Panc1 (cell line): ENCODE measurements at regions not wholly inside any gene's neighbourhood (a gene's known extent, or its start where the extent isn't known, plus 50 kb on each side); places are given as distances from the start of the nearest gene placed in this dataset.

Experiments used
- ATAC-seq: fragments of 200-7000 bp; cut with Tn5 transposase; 2 replicates; pipeline ENCODE4 v1.9.1; 2020; ENCODE audit warnings: mild to moderate bottlenecking, moderate library complexity
- BruUV-seq: library from RNA; stranded (reverse); fragments of 400-500 nt; replicated peaks from 2 replicates; lab custom pipeline; 2021; lab: Mats Ljungman, UMichigan
- CTCF ChIA-PET: fragments of 300-600 bp; sonication (Branson Sonifier 250); formaldehyde crosslinking; loops from one replicate; lab custom pipeline; 2022; ENCODE audit warnings: antibody characterized with exemption; lab: Charles Lee
- POLR2A ChIA-PET: fragments of 300-600 bp; sonication (Branson Sonifier 250); formaldehyde crosslinking; loops from one replicate; lab custom pipeline; 2022; ENCODE audit warnings: antibody characterized with exemption; lab: Charles Lee
- DNase-seq: peaks from one replicate; pipeline ENCODE4 v3.0.0-alpha.2; 2010; ENCODE audit warnings: low read depth, low spot score
- H3K27ac ChIP-seq: 2 replicates; pipeline ENCODE4 v1.5.1; 2011; ENCODE audit warnings: mild to moderate bottlenecking, low read length, inconsistent platforms
- H3K27me3 ChIP-seq: fragments of 200-500 bp; sonication (Bioruptor generic); 2 replicates; pipeline ENCODE4 v1.6.0; 2014; ENCODE audit warnings: low read length, inconsistent platforms; ENCODE audit not compliant: control insufficient read depth, insufficient read depth
- H3K36me3 ChIP-seq: fragments of 200-500 bp; sonication (Bioruptor generic); 2 replicates; pipeline ENCODE4 v1.5.1; 2014; ENCODE audit warnings: inconsistent platforms, mild to moderate bottlenecking, low read length, moderate library complexity; ENCODE audit not compliant: control insufficient read depth, insufficient read depth
- H3K4me1 ChIP-seq: 2 replicates; pipeline ENCODE4 v1.5.1; 2011; ENCODE audit warnings: inconsistent platforms, mild to moderate bottlenecking, low read length, moderate library complexity; ENCODE audit not compliant: control insufficient read depth, insufficient read depth
- H3K4me3 ChIP-seq, 2 experiments: 2 replicates each; pipeline ENCODE4 v1.5.1; 2011 to 2012; ENCODE audit warnings: low read depth in 2 of 2, low read length in 2 of 2, mild to moderate bottlenecking in 2 of 2, inconsistent platforms in 1 of 2, moderate library complexity in 1 of 2
- H3K9me3 ChIP-seq: fragments of 200-500 bp; sonication (Bioruptor generic); 2 replicates; pipeline ENCODE4 v1.5.1; 2014; ENCODE audit warnings: low read depth, mild to moderate bottlenecking, inconsistent platforms, low read length, moderate library complexity; ENCODE audit not compliant: control insufficient read depth, insufficient read depth
- CTCF ChIP-seq: fragments of 450-650 bp; IDR thresholded peaks from 2 replicates; pipeline ENCODE4 v1.5.1; 2017; ENCODE audit warnings: mild to moderate bottlenecking
- POLR2AphosphoS5 ChIP-seq: IDR thresholded peaks from 2 replicates; pipeline ENCODE4 v1.6.1; 2012; ENCODE audit warnings: mild to moderate bottlenecking, low read depth, low read length, moderate library complexity
- REST ChIP-seq, 2 experiments: IDR thresholded peaks; 2 replicates each; pipeline ENCODE4 v1.6.1; 2011 to 2012; ENCODE audit warnings: low read depth in 2 of 2, control low read depth in 1 of 2, low read length in 1 of 2, mild to moderate bottlenecking in 1 of 2, moderate library complexity in 1 of 2; ENCODE audit not compliant: insufficient read depth in 1 of 2
- SIN3A ChIP-seq: IDR thresholded peaks from 2 replicates; pipeline ENCODE4 v1.6.1; 2012; ENCODE audit warnings: low read depth, mild to moderate bottlenecking, low read length, moderate library complexity, borderline replicate concordance; ENCODE audit not compliant: insufficient read depth
- TCF7L2 ChIP-seq: IDR thresholded peaks from 2 replicates; pipeline ENCODE4 v1.6.1; 2011; ENCODE audit warnings: mild to moderate bottlenecking, low read depth, low read length, inconsistent platforms
- in situ Hi-C: cut with HindIII; loops from 2 replicates; pipeline ENCODE4 v1.10.0; 2016; ENCODE audit warnings: low sequenced_read_pairs, low pct_unique_long_range_greater_than_20kb
- intact Hi-C: fragments of 100-400 bp; cut with micrococcal nuclease; formaldehyde crosslinking; loops from one replicate; pipeline ENCODE4 v1.10.0; 2022; ENCODE audit not compliant: unreplicated experiment

GRCh38 chr4:177947607-177948006 is 505.4 kb upstream of the AGA start:
- H3K27ac ChIP-seq = no peak overlapping the region
- CTCF ChIA-PET = no interaction called here
- TF ChIP-seq SIN3A = no peak
- no peak for TF ChIP-seq REST (IDR thresholded peaks at IDR 0.05; ENCODE audit: insufficient read depth in 1 of 2, low read depth in 2 of 2, low read length in 1 of 2)
- TF ChIP-seq CTCF = no peak
- TF ChIP-seq POLR2AphosphoS5 = no peak
- no peak for TF ChIP-seq TCF7L2
- intact Hi-C loops = no loop called here
- POLR2A ChIA-PET = no interaction called here
- H3K4me1 ChIP-seq = no peaks in the 10 kb centered on the region
- ATAC-seq (no peak), DNase-seq (no peak)
- H3K27me3 ChIP-seq = no peaks in the 10 kb centered on the region
- BruUV-seq = no TSS peak
- in situ Hi-C loops = no loop called here
- H3K9me3 ChIP-seq = no peaks in the 10 kb centered on the region
- H3K4me3 ChIP-seq = no peak overlapping the region
- H3K36me3 ChIP-seq = no peaks in the 10 kb centered on the region

GRCh38 chr4:177948853-177949252 is 506.6 kb upstream of the AGA start:
- CTCF ChIA-PET = no interaction called here
- H3K9me3 ChIP-seq = no peaks in the 10 kb centered on the region
- in situ Hi-C loops = no loop called here
- intact Hi-C loops = no loop called here
- DNase-seq (no peak), ATAC-seq (no peak)
- no peaks in the 10 kb centered on the region for H3K36me3 ChIP-seq
- H3K27ac ChIP-seq = no peak overlapping the region
- BruUV-seq = no TSS peak
- no peak overlapping the region for H3K4me3 ChIP-seq
- no peaks in the 10 kb centered on the region for H3K4me1 ChIP-seq
- no peaks in the 10 kb centered on the region for H3K27me3 ChIP-seq
- TF ChIP-seq POLR2AphosphoS5 = no peak
- TF ChIP-seq SIN3A = no peak
- no peak for TF ChIP-seq REST (IDR thresholded peaks at IDR 0.05; ENCODE audit: insufficient read depth in 1 of 2, low read depth in 2 of 2, low read length in 1 of 2)
- TF ChIP-seq TCF7L2 = no peak
- TF ChIP-seq CTCF = no peak
- POLR2A ChIA-PET = no interaction called here
